Hepatic stellate cell (primary cell): ENCODE measurements at regions not wholly inside any gene's neighbourhood (a gene's known extent, or its start where the extent isn't known, plus 50 kb on each side); places are given as distances from the start of the nearest gene placed in this dataset.

Experiments used
- DNase-seq: peaks from one replicate; pipeline ENCODE4 v3.0.0; 2011; ENCODE audit warnings: low spot score

DNA sequence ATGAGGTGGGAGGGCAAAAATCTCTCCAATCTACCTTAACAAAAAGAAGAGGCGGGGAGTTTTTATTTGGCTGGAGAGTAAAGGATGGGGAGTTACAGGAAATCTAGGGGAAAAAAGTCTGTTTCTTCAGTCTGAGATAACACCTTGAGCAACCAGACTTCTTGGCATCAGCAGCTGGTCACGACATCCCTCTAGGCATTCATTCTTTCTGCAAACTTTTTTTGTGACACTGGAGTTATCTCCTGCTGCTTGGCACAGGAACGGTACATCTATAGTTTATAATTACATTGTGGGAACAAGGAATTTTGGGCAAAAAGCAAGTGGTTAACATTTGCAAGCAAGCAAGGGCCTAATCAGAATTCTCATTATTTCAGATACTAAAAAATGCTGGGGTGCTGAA lies 50.6 kb upstream of the IFNGR1 start:
- no peak for DNase-seq

DNA sequence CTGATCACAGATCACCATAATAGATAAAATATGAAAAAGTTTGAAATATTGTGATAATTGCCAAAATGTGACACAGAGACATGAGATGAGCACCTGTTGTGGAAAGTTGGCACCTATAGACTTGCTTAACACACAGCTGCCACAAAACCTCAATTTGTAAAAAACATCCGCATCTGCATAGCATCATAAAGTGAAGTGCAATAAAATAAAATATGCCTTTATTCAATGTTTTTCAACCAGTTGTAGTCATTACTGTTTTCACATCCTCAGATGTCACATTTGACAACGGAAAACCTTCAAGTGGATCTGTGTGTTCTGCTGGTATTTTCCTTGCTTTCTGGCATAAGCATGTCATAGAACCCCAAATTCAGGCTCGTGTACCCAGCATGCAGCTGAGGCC lies 50.2 kb upstream of the IFNGR1 start:
- DNase-seq: no peak
